Right cardiac atrium (tissue), 5 donors: ENCODE measurements at regions not wholly inside any gene's neighbourhood (a gene's known extent, or its start where the extent isn't known, plus 50 kb on each side); places are given as distances from the start of the nearest gene placed in this dataset.
"Not testable (repeated sequence)": the region's sequence is repeated elsewhere in the genome, so short reads cannot be mapped to it uniquely, and the experiment has no call there.

Experiments used
- ATAC-seq, 2 donors: fragments of 200-7000 bp; cut with Tn5 transposase; one replicate each; pipeline versions ENCODE4 v1.8.0 to v1.9.1; 2020; ENCODE audit warnings: moderate library complexity in 2 of 2, mild to moderate bottlenecking in 1 of 2
- DNase-seq, 3 donors: peaks; one replicate each; pipeline ENCODE4 v3.0.0-alpha.2; 2020
- H3K27ac ChIP-seq: one replicate; pipeline ENCODE4 v1.5.1; 2013; ENCODE audit warnings: mild to moderate bottlenecking, low read length, control low read depth, moderate library complexity
- H3K27me3 ChIP-seq: one replicate; pipeline ENCODE4 v1.6.1; 2013; ENCODE audit not compliant: control insufficient read depth, insufficient read depth
- H3K4me1 ChIP-seq: one replicate; pipeline ENCODE4 v1.6.1; 2013; ENCODE audit warnings: low read length; ENCODE audit not compliant: control insufficient read depth, insufficient read depth
- H3K4me3 ChIP-seq: one replicate; pipeline ENCODE4 v1.5.1; 2013; ENCODE audit warnings: low read length, control low read depth
- H3K9me3 ChIP-seq: one replicate; pipeline ENCODE4 v1.6.1; 2013; ENCODE audit warnings: low read length; ENCODE audit not compliant: control insufficient read depth
- WGBS: extraction: QIAGEN DNeasy Blood & Tissue Kit; methylation state at CpG from one replicate; pipeline ENCODE4 v1.1.7; 2013; 5-methylcytosine and 5-hydroxymethylcytosine counted together
- intact Hi-C, 4 donors: fragments of 100-400 bp; cut with DNase I; formaldehyde crosslinking; loops; one replicate each; pipeline versions ENCODE4 v1.11.0 to v1.14.0; 2022 to 2023
- donor health status: healthy with polysubstance abuse.
- donor health status: DM: no; HTN: yes; CAD: no.
- donor health status: DM: no; HTN: no; CAD: no.
- donor health status: DM: no; HTN: yes; CAD: no; lungs with severe emphysema.
- donor health status: DM: yes; HTN: yes; CAD: no.

DNA sequence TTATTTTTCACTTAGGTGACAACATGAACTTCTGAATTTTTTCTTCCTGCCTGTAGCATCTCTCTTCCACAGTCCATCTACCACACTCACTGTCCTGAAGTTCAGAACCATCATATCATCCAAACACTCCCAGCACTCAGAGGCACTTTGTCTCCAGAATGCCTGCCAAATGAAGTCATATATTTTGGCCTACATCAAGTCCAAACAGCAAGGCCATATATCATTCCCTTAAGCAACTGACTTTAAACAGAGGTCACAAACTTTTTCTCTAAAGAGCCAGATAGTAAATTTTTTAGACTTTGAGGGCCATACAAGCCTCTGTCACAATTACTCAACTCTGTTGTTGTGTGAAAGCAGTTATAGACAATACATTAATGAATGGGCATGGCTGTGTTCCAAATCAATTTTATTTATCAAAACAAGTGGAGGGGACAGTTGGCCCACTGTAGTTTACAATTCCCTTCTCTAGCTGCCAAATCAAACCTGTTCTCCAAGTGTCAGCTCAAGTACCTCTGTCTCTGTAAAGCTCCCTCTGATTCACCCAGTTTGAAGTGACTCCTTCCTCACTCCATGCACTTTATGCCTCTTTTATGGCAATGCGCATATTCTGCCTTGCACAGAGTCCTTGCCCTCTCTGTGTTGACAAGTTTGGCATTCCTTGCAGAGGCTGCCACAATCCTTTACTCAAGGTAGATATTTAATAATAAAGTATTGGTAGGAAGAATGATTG, 305.7 kb downstream of the FZD1 start:
- ATAC-seq: no peak
- Histone ChIP-seq H3K27ac (no peak overlapping the region), H3K4me3 (no peak overlapping the region), H3K27me3 (no peaks in the 10 kb centered on the region), H3K9me3 (no peaks in the 10 kb centered on the region), H3K4me1 (no peaks in the 10 kb centered on the region)
- DNase-seq: no peak
- intact Hi-C loops: no loop called here
- WGBS: 95% methylated on average over 1 of the region's 1 CpG

DNA sequence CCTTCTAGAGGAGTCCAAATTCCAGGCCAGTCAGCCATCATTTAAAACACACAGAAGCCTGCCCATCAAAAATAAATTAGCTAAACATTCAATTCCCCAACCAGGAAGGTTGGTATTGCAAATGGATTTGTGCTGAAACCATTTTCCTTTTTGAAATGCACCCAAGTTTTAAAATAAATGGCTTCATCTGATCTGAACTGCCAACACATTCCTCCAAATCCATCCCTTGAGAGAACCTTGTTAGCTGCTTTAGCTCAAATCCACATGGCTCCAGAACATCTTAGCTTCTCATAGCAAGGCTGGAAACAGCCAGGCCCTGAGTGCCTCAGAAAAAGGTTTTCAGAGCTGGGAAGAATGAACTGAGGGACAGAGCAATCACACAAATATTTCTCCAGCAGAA, 306.3 kb downstream of the FZD1 start:
- intact Hi-C loops: no loop called here
- no peaks in the 10 kb centered on the region for H3K4me1 ChIP-seq
- no peak for ATAC-seq

DNA sequence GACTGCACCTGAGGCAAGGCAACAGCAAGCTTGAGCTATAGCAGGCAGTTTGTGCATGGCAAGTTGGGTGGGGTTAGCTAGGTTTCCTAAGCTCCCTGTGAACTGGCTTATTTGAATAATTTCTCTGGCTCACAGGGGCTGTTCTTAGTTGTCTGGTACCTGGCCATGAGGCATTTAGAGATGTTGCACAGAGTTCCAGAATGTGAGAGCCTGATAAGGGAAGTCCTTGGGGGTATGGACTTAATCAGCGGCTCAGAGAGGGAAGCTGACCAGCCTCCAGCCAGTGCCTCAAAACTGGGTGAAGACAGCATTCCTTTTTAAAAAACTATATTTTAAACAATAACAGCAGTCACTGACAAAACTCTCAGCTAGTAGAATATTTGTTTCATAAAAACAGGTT, 307.4 kb downstream of the FZD1 start:
- H3K9me3 ChIP-seq: no peaks in the 10 kb centered on the region
- intact Hi-C loops: no loop called here

More for the DNA sequence above, 306.3 kb downstream of the FZD1 start:
- H3K27me3 ChIP-seq: no peaks in the 10 kb centered on the region
- H3K27ac ChIP-seq: no peak overlapping the region
- H3K4me3 ChIP-seq: no peak overlapping the region
- DNase-seq: no peak
- no peaks in the 10 kb centered on the region for H3K9me3 ChIP-seq

DNA sequence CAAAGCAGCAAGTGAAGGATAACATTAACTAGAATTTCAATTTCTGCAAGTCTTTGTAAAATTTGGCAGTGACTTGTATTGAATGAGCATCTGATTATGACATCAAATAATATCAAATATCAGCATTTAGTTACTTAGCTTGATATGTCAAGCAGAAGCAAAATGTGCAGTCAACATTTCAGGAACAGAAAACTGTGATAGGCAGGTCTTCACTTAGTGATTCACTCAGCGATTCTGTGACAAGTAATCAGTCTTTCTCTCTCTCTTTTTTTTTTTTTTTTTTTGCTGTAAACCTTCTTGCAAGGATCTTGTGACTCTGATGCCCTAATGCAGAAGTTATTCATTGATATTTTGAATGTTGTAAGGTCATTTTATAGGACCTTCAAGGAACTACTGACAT, 307.1 kb downstream of the MTERF1 start:
- Histone ChIP-seq H3K9me3 (no peaks in the 10 kb centered on the region), H3K27me3 (no peaks in the 10 kb centered on the region), H3K4me3 (no peak overlapping the region), H3K4me1 (no peaks in the 10 kb centered on the region), H3K27ac (no peak overlapping the region)
- intact Hi-C loops: no loop called here
- WGBS: 87% methylated on average over 1 of the region's 1 CpG
- ATAC-seq (no peak), DNase-seq (no peak)

More for the DNA sequence above, 307.4 kb downstream of the FZD1 start:
- H3K4me1 ChIP-seq: no peaks in the 10 kb centered on the region
- WGBS: 67% methylated on average over 1 of the region's 1 CpG
- no peak overlapping the region for H3K27ac ChIP-seq
- no peaks in the 10 kb centered on the region for H3K27me3 ChIP-seq
- DNase-seq (no peak), ATAC-seq (no peak)
- H3K4me3 ChIP-seq: no peak overlapping the region

DNA sequence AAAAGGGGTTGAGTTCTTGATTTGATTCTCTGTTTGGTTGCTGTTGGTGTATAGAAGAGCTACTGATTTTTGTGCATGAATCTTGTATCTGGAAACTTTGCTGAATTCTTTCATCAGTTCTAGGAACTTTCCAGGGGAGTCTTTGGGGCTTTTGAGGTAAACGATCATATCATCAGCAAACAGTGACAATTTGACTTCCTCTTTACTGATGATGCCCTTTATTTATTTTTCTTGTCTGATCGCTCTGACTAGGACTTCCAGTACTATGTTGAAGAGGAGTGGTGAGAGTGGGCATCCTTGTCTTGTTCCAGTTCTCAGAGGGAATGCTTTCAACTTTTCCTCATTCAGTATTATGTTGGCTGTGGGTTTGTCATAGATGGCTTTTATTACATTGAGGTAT, 304.0 kb downstream of the MTERF1 start:
- not testable (repeated sequence) for H3K9me3 ChIP-seq
- 88% methylated on average over 2 of the region's 2 CpGs for WGBS

DNA sequence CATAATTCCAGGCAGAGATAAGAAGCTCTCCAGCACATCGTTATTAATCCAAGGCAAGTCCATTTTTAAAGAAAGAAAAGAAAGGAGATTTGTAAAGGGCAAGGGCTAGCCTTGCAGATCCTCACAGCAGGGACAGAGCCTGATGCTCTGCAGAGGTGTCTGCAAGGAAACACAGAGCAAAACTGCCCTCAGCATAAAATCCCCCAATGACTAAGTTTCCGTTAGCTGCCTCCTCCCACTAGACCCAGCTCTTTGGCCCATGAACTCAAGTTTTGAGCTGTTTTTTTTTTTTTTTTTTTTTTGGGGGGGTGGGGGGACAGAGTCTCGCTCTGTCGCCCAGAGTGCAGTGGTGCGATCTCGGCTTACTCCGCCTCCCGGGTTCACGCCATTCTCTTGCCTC, 300.7 kb downstream of the MTERF1 start:
- WGBS: 90% methylated on average over 9 of the region's 9 CpGs
- intact Hi-C loops: no loop called here
- no peak for ATAC-seq

More for the DNA sequence above, 304.0 kb downstream of the MTERF1 start:
- ATAC-seq, H3K4me3 ChIP-seq, H3K27me3 ChIP-seq, intact Hi-C loops, H3K4me1 ChIP-seq, DNase-seq, H3K27ac ChIP-seq: not testable (repeated sequence)

DNA sequence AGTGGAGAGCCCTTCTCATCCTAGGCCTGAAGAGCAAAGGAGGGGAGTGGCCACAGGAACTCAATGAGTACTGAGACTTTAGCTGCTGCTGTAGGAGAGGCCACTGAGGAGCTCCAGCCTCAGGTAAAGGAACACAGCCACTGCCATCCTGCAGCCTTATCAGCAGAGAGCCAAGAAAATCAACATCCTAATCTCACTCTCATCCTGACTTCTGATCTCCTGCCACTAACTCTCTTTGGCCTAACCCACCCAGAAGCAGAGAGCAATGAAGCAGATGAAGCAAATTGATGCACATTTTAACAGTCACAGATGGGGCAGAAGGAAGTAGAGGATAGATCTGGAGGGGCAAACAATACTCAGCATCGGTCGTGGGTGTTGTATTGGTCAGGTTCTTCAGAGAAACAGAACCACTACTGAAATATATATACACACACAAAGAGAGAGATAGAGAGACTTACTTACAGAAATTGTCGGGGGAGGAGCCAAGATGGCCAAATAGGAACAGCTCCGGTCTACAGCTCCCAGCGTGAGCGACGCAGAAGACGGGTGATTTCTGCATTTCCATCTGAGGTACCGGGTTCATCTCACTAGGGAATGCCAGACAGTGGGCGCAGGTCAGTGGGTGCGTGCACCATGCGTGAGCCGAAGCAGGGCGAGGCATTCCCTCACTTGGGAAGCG, 297.6 kb downstream of the MTERF1 start:
- no peak for DNase-seq
- no peaks in the 10 kb centered on the region for H3K9me3 ChIP-seq
- H3K4me3 ChIP-seq: no peak overlapping the region
- no peak for ATAC-seq
- no peaks in the 10 kb centered on the region for H3K27me3 ChIP-seq
- H3K4me1 ChIP-seq: no peaks in the 10 kb centered on the region
- WGBS: 98% methylated on average over 15 of the region's 15 CpGs
- intact Hi-C loops: no loop called here
- no peak overlapping the region for H3K27ac ChIP-seq

More for the DNA sequence above, 300.7 kb downstream of the MTERF1 start:
- no peak for DNase-seq
- Histone ChIP-seq H3K9me3 (no peaks in the 10 kb centered on the region), H3K27ac (no peak overlapping the region), H3K4me3 (no peak overlapping the region), H3K27me3 (no peaks in the 10 kb centered on the region), H3K4me1 (no peaks in the 10 kb centered on the region)

DNA sequence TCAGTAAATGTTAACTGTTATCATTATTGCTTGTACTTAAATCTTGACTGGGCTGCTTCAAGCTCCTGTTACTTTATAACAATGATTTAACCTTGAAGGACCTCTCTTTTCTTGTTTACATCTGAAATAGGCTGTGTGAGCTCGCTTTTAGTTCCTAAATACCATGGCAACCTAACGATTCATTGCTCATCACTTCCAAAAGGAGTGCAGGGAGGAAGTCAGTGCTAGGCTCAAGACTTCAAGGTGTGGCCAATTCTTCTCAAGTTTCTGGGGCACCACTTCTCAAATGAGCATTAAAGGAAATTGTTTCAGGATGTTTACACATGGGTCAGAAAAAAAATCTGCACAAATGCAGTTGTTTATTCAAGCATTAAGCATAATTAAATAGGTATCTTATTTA, 284.2 kb downstream of the MTERF1 start:
- Histone ChIP-seq H3K4me3 (no peak overlapping the region), H3K4me1 (no peaks in the 10 kb centered on the region), H3K27ac (no peak overlapping the region), H3K27me3 (no peaks in the 10 kb centered on the region), H3K9me3 (no peaks in the 10 kb centered on the region)
- 49% methylated on average over 2 of the region's 2 CpGs for WGBS
- ATAC-seq (no peak), DNase-seq (no peak)
- intact Hi-C loops: no loop called here

DNA sequence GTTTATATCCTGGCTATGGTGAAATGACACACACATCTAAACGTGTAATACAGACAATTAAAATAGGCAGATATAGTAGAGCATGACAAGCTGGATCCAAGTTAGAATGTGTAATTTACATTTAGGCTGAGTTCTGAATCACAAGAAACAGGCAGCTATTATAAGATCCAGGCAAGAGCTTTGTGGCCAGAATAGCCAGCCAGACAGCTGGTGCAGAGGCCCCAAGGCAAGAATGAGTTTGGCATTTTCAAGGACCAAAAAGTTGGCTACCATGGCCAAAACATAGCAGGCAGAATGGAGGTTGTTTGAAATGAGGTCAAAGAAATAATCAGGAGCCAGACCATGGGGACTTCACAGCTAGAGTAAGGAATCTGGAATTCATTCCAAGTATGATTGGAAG, 281.7 kb downstream of the MTERF1 start:
- no peaks in the 10 kb centered on the region for H3K9me3 ChIP-seq
- no peaks in the 10 kb centered on the region for H3K4me1 ChIP-seq
- H3K27ac ChIP-seq: no peak overlapping the region
- H3K4me3 ChIP-seq: no peak overlapping the region
- 62% methylated on average over 1 of the region's 1 CpG for WGBS
- intact Hi-C loops: no loop called here
- DNase-seq: no peak
- ATAC-seq: no peak
- H3K27me3 ChIP-seq: no peaks in the 10 kb centered on the region

DNA sequence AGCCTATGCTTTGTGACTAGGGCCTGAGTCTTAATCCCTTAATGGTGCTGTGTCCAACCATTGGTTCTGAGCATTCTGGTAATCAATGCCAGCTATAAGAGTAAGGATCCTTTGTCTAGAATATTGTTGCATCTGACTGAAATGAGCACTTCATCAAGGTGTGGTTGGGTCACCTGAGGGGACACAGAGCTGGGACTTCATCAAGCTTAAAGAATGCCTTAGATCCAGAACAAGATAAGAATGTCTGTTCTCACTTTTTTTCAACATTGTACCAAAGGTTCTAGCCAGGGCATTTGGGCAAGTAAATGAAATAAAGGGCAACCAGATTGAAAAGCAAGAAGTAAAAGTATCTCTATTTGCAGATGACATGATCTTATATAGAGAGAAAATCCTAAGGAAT, 280.4 kb downstream of the MTERF1 start:
- no peaks in the 10 kb centered on the region for H3K4me1 ChIP-seq

DNA sequence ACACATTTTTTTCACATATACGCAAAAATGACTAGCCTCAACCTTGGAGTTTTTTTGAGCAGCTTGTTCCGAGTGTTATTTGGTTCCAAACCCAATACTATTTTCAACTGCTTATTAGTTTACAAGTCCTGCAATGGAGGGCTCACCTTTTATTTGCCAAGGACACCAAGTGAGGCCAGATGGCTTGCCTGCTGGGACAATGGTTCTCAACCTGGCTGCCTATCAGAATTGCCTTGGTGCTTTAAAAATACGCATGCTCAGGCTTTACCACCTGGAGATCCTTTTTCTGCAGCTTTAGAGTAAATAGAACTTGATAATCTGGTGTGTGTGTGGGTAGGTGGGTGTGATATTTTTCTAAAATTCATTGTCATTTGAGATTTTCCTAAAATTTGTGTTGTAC, 276.8 kb downstream of the MTERF1 start:
- intact Hi-C loops: no loop called here
- DNase-seq: no peak

More for the DNA sequence above, 280.4 kb downstream of the MTERF1 start:
- DNase-seq: no peak
- intact Hi-C loops: no loop called here
- Histone ChIP-seq H3K27me3 (no peaks in the 10 kb centered on the region), H3K4me3 (no peak overlapping the region), H3K9me3 (no peaks in the 10 kb centered on the region), H3K27ac (no peak overlapping the region)
- ATAC-seq: no peak

More for the DNA sequence above, 276.8 kb downstream of the MTERF1 start:
- Histone ChIP-seq H3K27me3 (no peaks in the 10 kb centered on the region), H3K4me1 (no peaks in the 10 kb centered on the region), H3K27ac (no peak overlapping the region), H3K9me3 (no peaks in the 10 kb centered on the region), H3K4me3 (no peak overlapping the region)
- ATAC-seq: no peak
- 93% methylated on average over 3 of the region's 3 CpGs for WGBS
